ENCODE measurements at regions not wholly inside any gene's neighbourhood (a gene's known extent, or its start where the extent isn't known, plus 50 kb on each side); places are given as distances from the start of the nearest gene placed in this dataset.
A peak's percentile ranks its signal among the peaks of the same experiment; 100 is the strongest.

DNA sequence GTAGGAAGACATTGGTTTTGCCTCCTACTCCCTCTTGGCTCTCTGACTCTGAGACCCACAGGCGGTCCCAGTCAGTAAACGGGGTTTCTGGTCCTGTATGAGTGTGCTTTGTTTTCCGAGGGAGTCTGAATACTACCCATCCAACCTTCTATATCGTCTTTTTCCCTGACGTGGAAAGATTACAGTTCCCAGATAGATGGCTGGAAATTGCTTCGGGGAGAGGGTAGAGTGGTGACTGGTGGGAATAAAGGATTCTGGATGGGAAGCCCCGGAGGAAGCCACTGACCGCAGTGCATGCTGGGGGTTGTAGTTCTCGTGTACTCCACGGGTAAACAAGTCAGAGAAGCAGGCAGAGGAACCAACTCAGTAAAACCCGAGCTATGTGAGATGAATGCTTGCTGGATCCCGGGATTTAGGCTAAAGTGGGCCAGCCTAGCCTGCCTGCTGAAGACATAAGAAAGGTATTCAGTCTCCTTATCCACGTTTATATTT is 66.2 kb upstream of the IRF2BP2 start (continued):
- TF ChIP-seq MYC (IDR thresholded peaks at IDR 0.05; ENCODE audit: low read depth, low read length) = peak; percentile 41; the same call in 1 of the 2 replicates
- no peak for TF ChIP-seq MYC (CRISPR knock-in tag; IDR thresholded peaks at IDR 0.05; ENCODE audit: borderline replicate concordance, low read depth)
- TF ChIP-seq ZBTB49 (CRISPR knock-in tag; IDR thresholded peaks at IDR 0.05; ENCODE audit: borderline replicate concordance) = no peak
- TF ChIP-seq, protein P1, sequence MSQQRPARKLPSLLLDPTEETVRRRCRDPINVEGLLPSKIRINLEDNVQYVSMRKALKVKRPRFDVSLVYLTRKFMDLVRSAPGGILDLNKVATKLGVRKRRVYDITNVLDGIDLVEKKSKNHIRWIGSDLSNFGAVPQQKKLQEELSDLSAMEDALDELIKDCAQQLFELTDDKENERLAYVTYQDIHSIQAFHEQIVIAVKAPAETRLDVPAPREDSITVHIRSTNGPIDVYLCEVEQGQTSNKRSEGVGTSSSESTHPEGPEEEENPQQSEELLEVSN (IDR thresholded peaks at IDR 0.05; ENCODE audit: borderline replicate concordance in 1 of 2, extremely low read depth in 1 of 2, insufficient read depth in 1 of 2, insufficient read length in 1 of 2, low read depth in 1 of 2, low read length in 1 of 2, poor library complexity in 1 of 2, severe bottlenecking in 1 of 2) = no peak
- peak in 1 of 3 experiments; percentile 21 for TF ChIP-seq YY1 (IDR thresholded peaks at IDR 0.05; ENCODE audit: borderline replicate concordance in 1 of 3, control insufficient read depth in 1 of 3, extremely low read depth in 1 of 3, insufficient read depth in 3 of 3, insufficient read length in 1 of 3, insufficient replicate concordance in 2 of 3, low read depth in 1 of 3, low read length in 2 of 3)
- TF ChIP-seq, protein P2, sequence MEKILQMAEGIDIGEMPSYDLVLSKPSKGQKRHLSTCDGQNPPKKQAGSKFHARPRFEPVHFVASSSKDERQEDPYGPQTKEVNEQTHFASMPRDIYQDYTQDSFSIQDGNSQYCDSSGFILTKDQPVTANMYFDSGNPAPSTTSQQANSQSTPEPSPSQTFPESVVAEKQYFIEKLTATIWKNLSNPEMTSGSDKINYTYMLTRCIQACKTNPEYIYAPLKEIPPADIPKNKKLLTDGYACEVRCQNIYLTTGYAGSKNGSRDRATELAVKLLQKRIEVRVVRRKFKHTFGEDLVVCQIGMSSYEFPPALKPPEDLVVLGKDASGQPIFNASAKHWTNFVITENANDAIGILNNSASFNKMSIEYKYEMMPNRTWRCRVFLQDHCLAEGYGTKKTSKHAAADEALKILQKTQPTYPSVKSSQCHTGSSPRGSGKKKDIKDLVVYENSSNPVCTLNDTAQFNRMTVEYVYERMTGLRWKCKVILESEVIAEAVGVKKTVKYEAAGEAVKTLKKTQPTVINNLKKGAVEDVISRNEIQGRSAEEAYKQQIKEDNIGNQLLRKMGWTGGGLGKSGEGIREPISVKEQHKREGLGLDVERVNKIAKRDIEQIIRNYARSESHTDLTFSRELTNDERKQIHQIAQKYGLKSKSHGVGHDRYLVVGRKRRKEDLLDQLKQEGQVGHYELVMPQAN (IDR thresholded peaks at IDR 0.05; ENCODE audit: borderline replicate concordance) = no peak
- peak; percentile 67; the same call in 1 of the 2 replicates for TF ChIP-seq ESRRA (IDR thresholded peaks at IDR 0.05; ENCODE audit: borderline replicate concordance, low read depth)
- TF ChIP-seq MLLT1 (IDR thresholded peaks at IDR 0.05) = peak in 1 of 2 experiments; percentile 68; a peak in 2 of 4 replicates
- TF ChIP-seq CBFA2T3 (IDR thresholded peaks at IDR 0.05) = no peak
- TF ChIP-seq U2AF2 (optimal IDR thresholded peaks at IDR 0.05; ENCODE audit: low read depth, low read length) = no peak
- TF ChIP-seq POLR2H (tag; IDR thresholded peaks at IDR 0.05; ENCODE audit: low read depth) = no peak
- TF ChIP-seq SUPT5H (IDR thresholded peaks at IDR 0.05) = 0 out of 2 replicates have a peak, but pooled peaks have one; percentile 19
- TF ChIP-seq SREBF2 (CRISPR knock-in tag; IDR thresholded peaks at IDR 0.05) = no peak
- TF ChIP-seq, protein P3, sequence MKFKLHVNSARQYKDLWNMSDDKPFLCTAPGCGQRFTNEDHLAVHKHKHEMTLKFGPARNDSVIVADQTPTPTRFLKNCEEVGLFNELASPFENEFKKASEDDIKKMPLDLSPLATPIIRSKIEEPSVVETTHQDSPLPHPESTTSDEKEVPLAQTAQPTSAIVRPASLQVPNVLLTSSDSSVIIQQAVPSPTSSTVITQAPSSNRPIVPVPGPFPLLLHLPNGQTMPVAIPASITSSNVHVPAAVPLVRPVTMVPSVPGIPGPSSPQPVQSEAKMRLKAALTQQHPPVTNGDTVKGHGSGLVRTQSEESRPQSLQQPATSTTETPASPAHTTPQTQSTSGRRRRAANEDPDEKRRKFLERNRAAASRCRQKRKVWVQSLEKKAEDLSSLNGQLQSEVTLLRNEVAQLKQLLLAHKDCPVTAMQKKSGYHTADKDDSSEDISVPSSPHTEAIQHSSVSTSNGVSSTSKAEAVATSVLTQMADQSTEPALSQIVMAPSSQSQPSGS (CRISPR knock-in tag; IDR thresholded peaks at IDR 0.05) = no peak
- TF ChIP-seq NFXL1 (CRISPR knock-in tag; IDR thresholded peaks at IDR 0.05) = no peak
- TF ChIP-seq RFX7 (CRISPR knock-in tag; IDR thresholded peaks at IDR 0.05) = peak; percentile 38; the same call in 1 of the 2 replicates

Measured in K562 (cell line).